22Rv1 (cell line): ENCODE measurements at regions not wholly inside any gene's neighbourhood (a gene's known extent, or its start where the extent isn't known, plus 50 kb on each side); places are given as distances from the start of the nearest gene placed in this dataset.

Source experiments
- ZFX ChIP-seq: fragments of 450-650 bp; IDR thresholded peaks from 2 replicates; pipeline ENCODE4 v1.6.1; 2017; ENCODE audit warnings: antibody characterized with exemption, borderline replicate concordance
- TF ChIP-seq, protein P1 (sequence below): fragments of 450-650 bp; IDR thresholded peaks from 2 replicates; pipeline ENCODE4 v1.5.1; 2017; ENCODE audit warnings: mild to moderate bottlenecking

DNA sequence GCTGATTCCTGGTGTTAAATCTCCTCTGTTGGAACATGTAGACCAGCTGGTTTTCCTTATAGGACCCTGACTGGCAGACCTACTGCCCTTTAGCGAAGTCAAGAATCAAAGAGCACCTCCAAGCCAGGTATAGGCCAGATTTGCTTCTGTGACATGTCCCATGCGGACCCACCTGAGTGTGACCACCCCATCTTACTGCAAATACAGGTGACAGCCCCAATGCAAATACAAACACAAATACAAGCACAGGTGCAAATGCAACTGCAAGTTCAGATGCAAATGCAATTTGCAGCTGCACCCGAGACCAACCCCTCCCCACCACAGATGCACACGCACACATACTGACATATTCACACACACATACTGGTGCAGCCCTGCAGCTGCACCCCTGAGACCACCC is 72.3 kb downstream of the SIK1 start:
- TF ChIP-seq, protein P1, sequence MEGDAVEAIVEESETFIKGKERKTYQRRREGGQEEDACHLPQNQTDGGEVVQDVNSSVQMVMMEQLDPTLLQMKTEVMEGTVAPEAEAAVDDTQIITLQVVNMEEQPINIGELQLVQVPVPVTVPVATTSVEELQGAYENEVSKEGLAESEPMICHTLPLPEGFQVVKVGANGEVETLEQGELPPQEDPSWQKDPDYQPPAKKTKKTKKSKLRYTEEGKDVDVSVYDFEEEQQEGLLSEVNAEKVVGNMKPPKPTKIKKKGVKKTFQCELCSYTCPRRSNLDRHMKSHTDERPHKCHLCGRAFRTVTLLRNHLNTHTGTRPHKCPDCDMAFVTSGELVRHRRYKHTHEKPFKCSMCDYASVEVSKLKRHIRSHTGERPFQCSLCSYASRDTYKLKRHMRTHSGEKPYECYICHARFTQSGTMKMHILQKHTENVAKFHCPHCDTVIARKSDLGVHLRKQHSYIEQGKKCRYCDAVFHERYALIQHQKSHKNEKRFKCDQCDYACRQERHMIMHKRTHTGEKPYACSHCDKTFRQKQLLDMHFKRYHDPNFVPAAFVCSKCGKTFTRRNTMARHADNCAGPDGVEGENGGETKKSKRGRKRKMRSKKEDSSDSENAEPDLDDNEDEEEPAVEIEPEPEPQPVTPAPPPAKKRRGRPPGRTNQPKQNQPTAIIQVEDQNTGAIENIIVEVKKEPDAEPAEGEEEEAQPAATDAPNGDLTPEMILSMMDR = no peak
- TF ChIP-seq ZFX = no peak
